NCI-H1092 (cell line): ENCODE measurements at regions not wholly inside any gene's neighbourhood (a gene's known extent, or its start where the extent isn't known, plus 50 kb on each side); places are given as distances from the start of the nearest gene placed in this dataset.

Source experiments
- DNase-seq: peaks from one replicate; lab custom pipeline; 2025; lab: John Stamatoyannopoulos, UW

DNA sequence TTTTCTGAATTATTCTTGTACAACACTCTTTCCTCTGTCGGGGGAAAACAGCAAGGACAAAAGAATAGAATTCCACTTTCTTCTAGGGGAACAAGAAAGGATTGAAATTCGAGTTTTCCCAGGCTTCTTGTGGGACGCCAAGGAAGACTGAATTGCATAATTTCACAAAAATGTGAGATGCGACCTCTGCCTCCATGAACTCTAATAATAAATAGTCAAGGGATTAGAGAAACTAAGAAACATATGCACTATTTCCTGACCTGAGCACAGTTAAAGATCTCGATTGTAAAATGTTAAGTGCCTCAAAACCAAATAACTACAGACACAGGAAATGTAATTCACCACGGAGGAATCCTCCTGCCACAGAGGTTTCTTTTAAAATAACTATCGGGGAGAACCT is 117.3 kb upstream of the MARK1 start:
- no peak for DNase-seq

- DNase-seq = no peak
Measured at GRCh38 chr1:220409771-220410595, 118.0 kb upstream of the MARK1 start.

DNA sequence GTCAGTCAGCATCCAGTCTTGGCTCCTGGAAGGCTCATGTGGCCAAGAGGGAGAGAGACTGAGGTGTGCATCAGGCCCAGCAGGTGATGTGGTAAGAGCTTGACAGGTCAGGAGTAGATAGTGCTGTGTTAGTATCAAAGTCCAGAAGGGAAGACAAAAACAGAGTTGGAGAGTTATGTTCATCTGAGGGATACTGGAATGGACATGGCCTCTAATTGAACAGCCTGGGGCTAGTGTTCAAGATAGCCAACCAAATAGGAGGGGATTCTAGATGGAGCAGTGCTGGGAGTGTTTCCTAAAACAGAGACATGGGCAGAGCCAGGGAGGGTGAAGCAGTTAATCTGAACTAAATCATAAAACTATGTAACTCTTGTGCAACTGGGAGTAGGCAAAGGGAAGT is 120.7 kb upstream of the MARK1 start:
- DNase-seq = no peak

DNA sequence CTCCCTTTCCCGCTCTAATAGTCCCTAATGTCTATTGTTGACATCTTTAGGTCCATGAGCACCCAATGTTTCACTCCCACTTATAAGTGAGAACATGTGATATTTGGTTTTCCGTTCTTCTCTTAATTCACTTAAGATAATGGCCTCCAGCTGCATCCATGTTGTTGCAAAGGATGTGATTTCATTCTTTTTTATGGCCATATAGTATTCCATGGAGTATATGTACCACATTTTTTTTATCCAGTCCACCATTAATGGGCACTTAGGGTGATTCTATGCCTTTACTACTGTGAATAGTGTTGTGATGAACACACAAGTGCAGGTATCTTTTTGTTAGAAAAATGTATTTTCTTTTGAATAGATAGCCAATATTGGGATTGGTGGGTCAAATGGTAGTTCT is 126.0 kb upstream of the RAB3GAP2 start:
- DNase-seq = no peak

- no peak for DNase-seq
Measured at GRCh38 chr1:220391491-220391890, 119.2 kb upstream of the RAB3GAP2 start.

DNA sequence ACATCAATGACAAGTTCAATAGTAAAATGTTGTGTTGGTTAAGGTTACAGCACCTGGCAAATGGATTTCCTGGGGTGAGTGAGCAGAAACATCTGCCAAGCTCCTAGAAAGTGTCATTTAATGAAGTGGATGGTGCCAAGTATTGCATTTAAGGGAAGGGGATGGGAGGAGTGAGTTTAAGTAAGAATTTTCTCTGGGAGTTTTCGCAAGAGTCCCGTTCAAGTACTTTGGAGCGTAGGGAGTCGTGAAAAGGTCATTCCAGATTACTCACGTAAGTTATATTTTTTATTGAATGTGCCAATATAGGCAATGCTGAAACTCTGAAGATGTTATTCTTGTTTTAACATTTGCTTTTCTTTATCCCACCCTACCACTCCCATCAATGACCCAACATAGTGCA is 117.4 kb upstream of the RAB3GAP2 start:
- no peak for DNase-seq

DNA sequence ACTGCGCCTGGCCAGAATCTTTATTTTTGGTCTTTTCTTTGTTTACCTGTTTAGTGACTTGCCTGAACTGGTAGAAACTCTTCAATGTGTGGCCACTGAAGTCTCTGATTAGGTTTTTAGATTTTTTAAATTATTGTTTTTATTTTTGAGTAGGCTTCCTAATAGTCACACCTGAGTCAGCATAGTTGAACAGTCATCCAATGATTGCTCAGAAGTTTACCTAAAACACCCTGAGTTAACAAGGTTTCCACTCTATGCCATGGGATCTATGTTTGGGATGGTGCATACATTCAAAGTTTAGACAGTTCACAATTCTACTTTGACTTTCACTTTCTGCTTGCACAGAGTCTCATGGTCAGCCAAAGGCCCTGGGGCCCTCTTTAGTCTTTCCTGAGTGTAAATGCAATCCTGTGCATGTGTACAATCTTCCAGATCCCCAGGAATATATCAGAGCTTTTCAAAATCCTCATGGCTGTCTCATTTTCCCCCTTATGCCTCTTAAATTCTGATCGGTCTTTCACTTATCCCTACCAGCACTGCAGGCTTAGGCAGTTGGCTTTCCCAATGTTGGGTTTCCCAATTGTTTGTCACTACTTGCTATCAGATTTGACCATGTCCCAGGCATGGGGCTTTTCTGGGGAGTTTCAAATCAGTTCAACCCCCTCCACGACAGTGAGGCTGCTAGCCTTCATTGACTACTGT is 114.4 kb upstream of the RAB3GAP2 start:
- DNase-seq = no peak

DNA sequence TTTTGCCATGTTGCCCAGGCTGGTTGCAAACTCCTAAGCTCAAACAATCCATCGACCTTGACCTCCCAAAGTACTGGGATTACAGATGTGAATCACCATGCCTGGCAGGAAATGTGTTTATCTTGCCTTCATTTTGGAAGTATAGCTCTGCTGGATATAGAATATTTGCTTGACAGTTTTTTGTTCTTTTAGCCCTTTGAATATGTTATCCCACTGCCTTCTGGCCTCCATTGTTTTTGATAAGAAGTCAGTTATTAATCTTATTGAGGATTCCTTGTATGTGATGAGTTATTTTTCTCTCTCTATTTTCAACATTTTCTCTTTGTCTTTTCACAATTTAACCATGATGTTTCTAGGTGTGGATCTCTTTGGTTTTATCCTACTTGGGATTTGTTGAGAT is 112.9 kb upstream of the RAB3GAP2 start:
- DNase-seq = no peak

GRCh38 chr1:220382994-220383393 is 110.7 kb upstream of the RAB3GAP2 start:
- no peak for DNase-seq

- no peak for DNase-seq
Measured at GRCh38 chr1:220380885-220381284, 108.6 kb upstream of the RAB3GAP2 start.

DNA sequence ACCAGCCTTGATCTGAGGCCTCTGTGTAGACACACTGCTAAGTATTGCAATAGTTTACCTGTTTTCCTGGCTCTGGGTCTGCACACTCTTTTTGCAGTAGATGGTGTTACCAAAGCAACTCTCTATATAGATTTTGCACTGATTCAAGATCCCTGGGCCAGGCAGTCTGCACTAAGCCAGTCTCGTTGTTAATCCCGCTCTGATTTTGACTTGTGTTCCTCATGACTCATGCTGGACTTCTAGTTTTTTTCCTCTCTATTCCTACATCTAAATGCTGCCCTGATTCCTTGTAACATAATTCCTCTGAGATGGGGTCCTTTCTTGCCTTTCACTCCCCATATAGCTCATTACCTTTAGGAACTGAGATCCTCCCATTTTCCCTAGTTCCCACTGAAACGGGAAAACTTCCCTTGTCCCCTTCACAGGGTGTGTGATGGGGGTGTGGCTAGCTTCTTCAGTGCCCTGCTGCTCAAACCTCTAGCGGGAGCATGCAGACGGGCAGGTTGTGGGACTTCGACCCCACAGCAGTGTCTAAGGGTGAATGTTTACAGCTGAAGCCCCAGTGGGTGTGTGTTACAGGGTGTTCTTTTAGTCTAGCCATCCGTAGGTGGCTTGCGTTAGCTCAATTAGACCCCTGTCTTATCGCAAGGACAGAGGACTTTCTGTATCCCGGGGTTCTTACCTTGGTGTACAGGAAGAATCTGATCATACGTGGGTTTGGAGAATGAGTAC is 106.5 kb upstream of the RAB3GAP2 start:
- no peak for DNase-seq

DNA sequence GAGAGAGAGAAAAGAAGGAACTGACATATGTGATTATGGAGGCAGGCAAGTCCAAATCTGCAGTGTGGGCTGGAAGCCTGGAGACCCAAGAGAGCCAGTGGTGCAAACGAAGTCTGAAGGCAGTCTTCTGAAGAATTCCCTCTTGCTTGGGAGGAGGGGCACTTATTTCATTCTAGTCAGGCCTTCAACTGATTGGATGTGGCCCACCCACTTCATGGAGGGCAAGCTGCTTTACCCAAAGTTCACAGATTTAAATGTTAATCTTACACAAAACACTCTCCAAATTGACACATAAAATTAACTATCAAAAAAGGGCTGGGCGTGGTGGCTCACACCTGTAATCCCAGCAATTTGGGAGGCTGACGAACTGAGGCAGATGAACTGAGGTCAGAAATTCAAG is 103.5 kb upstream of the RAB3GAP2 start:
- DNase-seq = no peak

- DNase-seq = no peak
Measured at GRCh38 chr1:220374449-220374848, 102.2 kb upstream of the RAB3GAP2 start.

GRCh38 chr1:220372451-220372850 is 100.2 kb upstream of the RAB3GAP2 start:
- no peak for DNase-seq

DNA sequence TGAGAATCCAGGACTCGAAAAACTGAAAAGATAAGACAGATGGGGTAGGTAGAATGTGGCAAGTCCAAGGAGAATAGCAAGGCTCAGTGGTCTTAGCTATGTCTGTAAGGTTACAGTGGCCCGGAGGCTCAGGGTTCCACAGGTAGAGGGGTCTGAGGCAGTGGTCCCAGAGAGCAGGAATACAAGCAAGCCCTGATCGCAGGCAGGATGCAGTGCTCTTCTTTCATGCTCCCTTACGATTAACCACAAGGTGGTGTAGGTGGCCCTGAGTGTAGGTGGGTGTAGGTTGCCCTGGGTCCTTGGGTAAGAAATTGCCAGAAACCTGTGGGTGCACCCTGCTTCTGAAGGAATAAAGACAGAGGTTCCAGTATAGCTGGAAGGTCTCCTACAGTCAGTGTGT is 99.1 kb upstream of the RAB3GAP2 start:
- DNase-seq = no peak

DNA sequence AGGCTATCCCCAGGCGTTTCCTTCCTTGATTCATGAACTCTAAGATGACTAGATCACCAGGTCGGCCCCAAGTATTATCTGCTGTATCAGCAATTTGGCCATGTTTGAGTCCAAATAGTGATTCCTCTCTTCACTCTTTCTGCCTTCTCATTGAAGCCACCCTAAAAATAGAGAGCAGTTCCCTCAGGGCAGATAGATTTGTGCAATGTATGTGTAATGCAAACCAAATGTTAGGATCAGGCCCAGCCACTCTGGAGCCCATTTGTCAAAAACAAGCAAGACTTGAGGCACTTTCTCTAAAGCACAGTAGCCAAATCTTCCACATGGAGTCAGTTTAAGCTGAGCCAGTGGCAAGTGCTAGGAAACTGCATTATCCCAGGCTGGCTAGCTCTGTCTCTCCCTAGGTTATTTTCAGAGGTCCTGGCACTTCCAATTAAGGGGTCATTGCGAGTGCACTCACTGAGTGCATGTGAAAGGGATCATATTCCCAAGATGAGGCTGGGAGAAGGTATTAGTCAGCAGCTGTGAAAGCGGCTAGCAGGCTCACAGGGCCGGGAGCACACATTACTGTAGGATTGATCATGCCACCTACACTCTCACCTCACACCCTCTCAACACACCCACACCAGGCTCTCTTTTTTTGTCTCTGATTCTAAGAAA is 97.9 kb upstream of the RAB3GAP2 start:
- DNase-seq = peak; percentile 47

GRCh38 chr1:220369511-220369910 is 97.3 kb upstream of the RAB3GAP2 start:
- no peak for DNase-seq

- no peak for DNase-seq
Measured at GRCh38 chr1:220368352-220369265, 96.4 kb upstream of the RAB3GAP2 start.

- DNase-seq = no peak
Measured at GRCh38 chr1:220367833-220368232, 95.6 kb upstream of the RAB3GAP2 start.

DNA sequence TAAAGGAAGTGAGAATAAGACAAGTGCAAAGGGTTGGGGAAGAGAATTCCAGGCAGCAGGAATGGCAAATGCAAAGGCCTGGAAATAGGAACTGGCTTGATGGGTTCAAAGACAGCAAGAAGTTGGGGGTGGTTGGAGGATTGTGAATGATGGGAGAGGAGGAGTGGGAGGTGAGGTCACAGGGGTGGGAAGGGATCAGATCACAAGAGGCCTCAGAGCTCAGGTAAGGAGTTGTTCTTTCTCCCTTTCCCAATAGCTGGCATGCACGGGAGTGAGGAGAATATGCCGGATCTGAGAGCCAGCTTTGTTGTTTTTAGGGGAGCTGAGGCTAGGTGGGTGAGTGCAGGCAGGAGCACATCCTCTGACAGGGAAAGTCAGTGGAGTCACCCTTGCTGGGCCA is 94.0 kb upstream of the RAB3GAP2 start:
- no peak for DNase-seq

- DNase-seq = no peak
Measured at GRCh38 chr1:220363196-220363837, 91.1 kb upstream of the RAB3GAP2 start.
